A549 (cell line): ENCODE measurements at regions not wholly inside any gene's neighbourhood (a gene's known extent, or its start where the extent isn't known, plus 50 kb on each side); places are given as distances from the start of the nearest gene placed in this dataset.
A peak's percentile ranks its signal among the peaks of the same experiment; 100 is the strongest.
"Not testable (repeated sequence)": the region's sequence is repeated elsewhere in the genome, so short reads cannot be mapped to it uniquely, and the experiment has no call there.

Source experiments
- ATAC-seq, 2 experiments: fragments of 200-7000 bp in 1 of 2; fragments of >200 bp in 1 of 2; cut with Nextera tagmentation in 1 of 2; cut with Tn5 transposase in 1 of 2; 3 replicates each; pipeline versions ENCODE4 v1.8.0 to v1.9.1; 2018 to 2020; ENCODE audit warnings: mild to moderate bottlenecking in 1 of 2, moderate library complexity in 1 of 2
- CTCF ChIA-PET: fragments of 300-600 bp; sonication (Branson Sonifier 250); formaldehyde crosslinking; extraction: SDS; loops from one replicate; lab custom pipeline; 2021; ENCODE audit warnings: antibody characterized with exemption, inconsistent platforms; lab: Yijun Ruan, JAX
- POLR2A ChIA-PET: fragments of 350-600 bp; formaldehyde crosslinking; extraction: SDS; loops from one replicate; lab custom pipeline; 2021; ENCODE audit warnings: antibody characterized with exemption, inconsistent platforms; lab: Yijun Ruan, JAX
- DNase-seq, 2 experiments: peaks; one replicate each; pipeline versions ENCODE4 v3.0.0 to v3.0.0-alpha.2; 2011 to 2016; ENCODE audit warnings: low read depth in 1 of 2, low spot score in 1 of 2
- FAIRE-seq: peaks from 2 replicates; lab custom pipeline; 2011; peaks lifted over from hg19 to GRCh38; lab: Jason Lieb, UNC
- H3K27ac ChIP-seq, 2 experiments: fragments of >200 bp; sonication (Bioruptor Twin); formaldehyde crosslinking; 3 replicates each; pipeline ENCODE4 v1.5.1; 2016 to 2017
- H3K4me1 ChIP-seq: fragments of >200 bp; sonication (Bioruptor Twin); formaldehyde crosslinking; 3 replicates; pipeline ENCODE4 v1.6.1; 2016
- H3K4me2 ChIP-seq: fragments of >200 bp; sonication (Bioruptor Twin); formaldehyde crosslinking; 3 replicates; pipeline ENCODE4 v1.6.1; 2016
- H3K4me3 ChIP-seq: fragments of >200 bp; sonication (Bioruptor Twin); formaldehyde crosslinking; 3 replicates; pipeline ENCODE4 v1.5.1; 2016
- H3K9me3 ChIP-seq: fragments of >200 bp; sonication (Bioruptor Twin); formaldehyde crosslinking; 3 replicates; pipeline ENCODE4 v1.6.1; 2016
- CBX8 ChIP-seq: fragments of 200-600 bp; sonication (generic); IDR thresholded peaks from 2 replicates; pipeline ENCODE4 v1.6.1; 2016
- EHF ChIP-seq: fragments of 250-450 bp; sonication (Bioruptor Pico); IDR thresholded peaks from 2 replicates; pipeline ENCODE4 v1.5.0; 2020; ENCODE audit warnings: mild to moderate bottlenecking
- FOSL2 ChIP-seq, 2 experiments: fragments of 450-650 bp in 1 of 2; fragments of >200 bp in 1 of 2; sonication (Bioruptor Twin) in 1 of 2; formaldehyde crosslinking; IDR thresholded peaks; 2 replicates each; pipeline versions ENCODE4 v1.5.0 to v1.6.1; 2016 to 2020; ENCODE audit warnings: mild to moderate bottlenecking in 1 of 2, moderate library complexity in 1 of 2
- HDAC2 ChIP-seq: fragments of 200-600 bp; sonication (generic); IDR thresholded peaks from 2 replicates; pipeline ENCODE4 v1.6.1; 2016
- HEYL ChIP-seq: fragments of 250-450 bp; sonication (Bioruptor Pico); IDR thresholded peaks from 2 replicates; pipeline ENCODE4 v1.8.0; 2021; ENCODE audit warnings: mild to moderate bottlenecking, moderate library complexity
- HOXB13 ChIP-seq: fragments of 250-450 bp; sonication (Bioruptor Pico); IDR thresholded peaks from 2 replicates; pipeline ENCODE4 v1.5.0; 2020; ENCODE audit warnings: low read depth, mild to moderate bottlenecking, moderate library complexity
- HOXB5 ChIP-seq: fragments of 250-450 bp; sonication (Bioruptor Pico); IDR thresholded peaks from 2 replicates; pipeline ENCODE4 v1.5.0; 2020; ENCODE audit warnings: mild to moderate bottlenecking, moderate library complexity
- KDM1A ChIP-seq: fragments of 200-600 bp; sonication (generic); IDR thresholded peaks from 2 replicates; pipeline ENCODE4 v1.6.1; 2016; ENCODE audit warnings: low read depth, mild to moderate bottlenecking
- KDM5A ChIP-seq: fragments of 200-600 bp; sonication (generic); IDR thresholded peaks from 2 replicates; pipeline ENCODE4 v1.6.1; 2016; ENCODE audit warnings: antibody characterized with exemption, mild to moderate bottlenecking
- MAFK ChIP-seq: fragments of 450-650 bp; IDR thresholded peaks from 2 replicates; pipeline ENCODE4 v1.6.1; 2014; ENCODE audit not compliant: partially characterized antibody
- MAZ ChIP-seq: fragments of 150-350 bp; IDR thresholded peaks from 2 replicates; pipeline ENCODE4 v1.6.1; 2014; ENCODE audit warnings: antibody characterized with exemption, low read depth, low read length, borderline replicate concordance
- MYC ChIP-seq: IDR thresholded peaks from 2 replicates; pipeline ENCODE4 v1.6.1; 2012; ENCODE audit warnings: mild to moderate bottlenecking, inconsistent platforms, low read length, improper control_type of control experiment, borderline replicate concordance
- NR3C1 ChIP-seq: fragments of >200 bp; sonication (Bioruptor Twin); formaldehyde crosslinking; IDR thresholded peaks from 3 replicates; pipeline ENCODE4 v1.6.1; 2017
- RAD21 ChIP-seq, 2 experiments: fragments of >200 bp in 1 of 2; sonication (Bioruptor Twin) in 1 of 2; formaldehyde crosslinking in 1 of 2; IDR thresholded peaks in 1 of 2; conservative IDR thresholded peaks in 1 of 2; 2 replicates in 1 of 2; 3 replicates in 1 of 2; pipeline ENCODE4 v1.6.1; 2012 to 2018; ENCODE audit warnings: inconsistent platforms in 1 of 2
- RCOR1 ChIP-seq: fragments of 150-350 bp; IDR thresholded peaks from 2 replicates; pipeline ENCODE4 v1.6.1; 2014; ENCODE audit warnings: antibody characterized with exemption, low read length, low read depth
- RNF2 ChIP-seq: fragments of 200-600 bp; sonication (generic); IDR thresholded peaks from 2 replicates; pipeline ENCODE4 v1.6.1; 2016; ENCODE audit warnings: low read depth, mild to moderate bottlenecking, antibody characterized with exemption, moderate library complexity, borderline replicate concordance
- SMC3 ChIP-seq: fragments of >200 bp; sonication (Bioruptor Twin); formaldehyde crosslinking; IDR thresholded peaks from 3 replicates; pipeline ENCODE4 v1.6.1; 2018; ENCODE audit warnings: inconsistent platforms
- SREBF2 ChIP-seq: fragments of 450-650 bp; IDR thresholded peaks from 2 replicates; pipeline ENCODE4 v1.6.1; 2014; ENCODE audit warnings: mild to moderate bottlenecking, moderate library complexity
- TFCP2L1 ChIP-seq: fragments of 250-450 bp; sonication (Bioruptor Pico); IDR thresholded peaks from 2 replicates; pipeline ENCODE4 v1.5.0; 2021; ENCODE audit warnings: mild to moderate bottlenecking
- WGBS: methylation state at CpG from one replicate; pipeline ENCODE4 v1.1.6; 2017; ENCODE audit errors: missing lambda C conversion rate; 5-methylcytosine and 5-hydroxymethylcytosine counted together
- TF ChIP-seq, protein P1 (sequence below): fragments of >200 bp; sonication (Bioruptor Twin); formaldehyde crosslinking; IDR thresholded peaks from 3 replicates; pipeline ENCODE4 v1.5.1; 2016
- TF ChIP-seq, protein P2 (sequence below): IDR thresholded peaks from 2 replicates; pipeline ENCODE4 v1.6.1; 2012; ENCODE audit warnings: low read depth, borderline replicate concordance
- TF ChIP-seq, protein P3 (sequence below): fragments of >200 bp; sonication (Bioruptor Twin); formaldehyde crosslinking; IDR thresholded peaks from 2 replicates; pipeline ENCODE4 v1.6.1; 2016
- TF ChIP-seq, protein P4 (sequence below): IDR thresholded peaks from 2 replicates; pipeline ENCODE4 v1.6.1; 2012
- TF ChIP-seq, protein P5 (sequence below): fragments of 250-450 bp; sonication (Bioruptor Pico); IDR thresholded peaks from 2 replicates; pipeline ENCODE4 v1.5.0; 2020; ENCODE audit warnings: low read depth, mild to moderate bottlenecking, moderate library complexity

DNA sequence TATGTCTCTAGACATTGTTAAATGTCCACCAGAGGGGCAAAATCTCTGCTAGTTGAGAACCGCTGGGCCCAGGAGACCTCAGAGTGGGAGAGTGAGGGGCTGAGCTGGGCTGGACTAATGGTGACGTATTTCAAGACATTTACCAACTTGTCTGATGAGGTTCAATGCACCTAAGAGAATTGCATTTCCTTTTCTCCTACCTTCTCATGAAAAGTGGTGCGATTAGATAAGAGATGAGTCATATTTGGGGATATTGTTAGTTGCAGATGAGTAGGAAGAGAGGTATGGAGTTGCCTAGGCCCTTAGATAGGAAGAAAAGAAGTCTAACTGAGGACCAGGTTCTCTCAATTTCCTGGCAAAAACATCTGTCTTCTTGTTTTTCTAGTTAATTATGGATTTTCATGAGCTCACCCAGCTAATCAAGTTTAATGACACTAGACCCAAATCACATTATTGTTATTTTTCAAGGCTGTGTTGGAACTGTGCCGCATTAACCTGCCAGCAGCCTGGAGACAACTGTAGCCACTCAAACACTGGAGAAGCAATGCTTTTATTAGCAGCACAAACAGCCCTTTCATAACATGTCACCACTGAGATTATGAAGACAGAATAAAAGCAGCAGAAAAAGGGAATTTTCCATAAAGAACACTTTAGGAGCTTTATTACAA is 144.2 kb downstream of the PDCD6IP start:
- no peak for DNase-seq
- 71% methylated on average over 4 of the region's 4 CpGs for WGBS
- Histone ChIP-seq H3K9me3 (no peaks in the 10 kb centered on the region), H3K4me1 (no peaks in the 10 kb centered on the region), H3K4me3 (no peak overlapping the region), H3K4me2 (no peak overlapping the region), H3K27ac (no peak overlapping the region)
- ATAC-seq: no peak; a peak in 1 of 6 replicates
- POLR2A ChIA-PET: no interaction called here
- CTCF ChIA-PET: interaction anchor here (1.4 kb wide), 1 partner anchor 12 kb away, joined by 4 read pairs; no protein-coding TSS in a partner anchor
- TF ChIP-seq MYC (no peak), FOSL2 (IDR thresholded peaks at IDR 0.05) (no peak), FOSL2 (CRISPR knock-in tag; IDR thresholded peaks at IDR 0.05) (peak; percentile 22; the same call in 1 of the 2 replicates), RAD21 (conservative IDR thresholded peaks at IDR 0.05 in 1 of 2, IDR thresholded peaks at IDR 0.05 in 1 of 2) (no peak), TFCP2L1 (CRISPR knock-in tag) (no peak), HEYL (CRISPR knock-in tag) (no peak), KDM5A (no peak)
- no peak for FAIRE-seq

DNA sequence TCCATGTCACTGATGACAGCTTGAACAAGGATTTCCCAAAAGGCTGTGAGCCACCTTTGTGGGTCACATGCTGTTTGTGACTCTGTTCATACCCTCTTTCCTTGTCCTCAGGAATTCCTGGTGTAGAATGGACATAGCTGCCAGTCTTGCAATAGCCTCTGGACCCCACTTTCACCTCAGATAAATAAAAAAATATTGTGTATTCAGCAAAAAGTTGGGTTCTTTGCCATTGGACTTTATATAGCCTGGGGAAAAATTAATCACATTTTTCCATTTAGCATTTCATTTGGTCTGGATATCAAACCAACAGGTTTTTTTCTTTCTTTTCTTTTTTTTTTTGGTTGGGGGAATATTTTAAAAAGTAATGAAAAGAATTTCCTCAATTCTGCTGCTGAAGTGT is 144.8 kb downstream of the PDCD6IP start:
- Histone ChIP-seq H3K27ac (no peak overlapping the region), H3K4me3 (no peak overlapping the region), H3K4me2 (no peak overlapping the region), H3K4me1 (no peaks in the 10 kb centered on the region), H3K9me3 (no peaks in the 10 kb centered on the region)
- DNase-seq (no peak), FAIRE-seq (no peak), ATAC-seq (no peak)
- POLR2A ChIA-PET: no interaction called here
- TF ChIP-seq MAZ (no peak), HDAC2 (no peak), SMC3 (no peak), MAFK (peak; percentile 60), HOXB5 (CRISPR knock-in tag) (no peak), KDM1A (no peak)
- CTCF ChIA-PET: interaction anchor here (1.4 kb wide), 1 partner anchor 12 kb away, joined by 4 read pairs; no protein-coding TSS in a partner anchor

DNA sequence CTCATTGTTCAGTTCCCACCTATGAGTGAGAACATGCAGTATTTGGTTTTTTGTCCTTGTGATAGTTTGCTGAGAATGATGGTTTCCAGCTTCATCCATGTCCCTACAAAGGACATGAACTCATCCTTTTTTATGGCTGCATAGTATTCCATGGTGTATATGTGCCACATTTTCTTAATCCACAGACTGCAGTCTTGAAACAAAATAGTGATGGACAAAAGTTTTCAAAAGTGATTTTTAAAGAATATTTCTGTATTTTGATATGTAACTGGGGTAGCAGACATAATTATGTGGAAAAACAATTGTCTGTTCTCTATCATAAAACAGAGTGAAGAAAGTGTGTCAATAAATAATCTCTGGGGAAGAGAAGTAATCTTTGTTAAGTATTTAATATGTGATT is 148.2 kb downstream of the PDCD6IP start:
- H3K27ac ChIP-seq, H3K4me2 ChIP-seq, CTCF ChIA-PET, H3K9me3 ChIP-seq, H3K4me3 ChIP-seq, FAIRE-seq, ATAC-seq, DNase-seq, POLR2A ChIA-PET, H3K4me1 ChIP-seq: not testable (repeated sequence)

DNA sequence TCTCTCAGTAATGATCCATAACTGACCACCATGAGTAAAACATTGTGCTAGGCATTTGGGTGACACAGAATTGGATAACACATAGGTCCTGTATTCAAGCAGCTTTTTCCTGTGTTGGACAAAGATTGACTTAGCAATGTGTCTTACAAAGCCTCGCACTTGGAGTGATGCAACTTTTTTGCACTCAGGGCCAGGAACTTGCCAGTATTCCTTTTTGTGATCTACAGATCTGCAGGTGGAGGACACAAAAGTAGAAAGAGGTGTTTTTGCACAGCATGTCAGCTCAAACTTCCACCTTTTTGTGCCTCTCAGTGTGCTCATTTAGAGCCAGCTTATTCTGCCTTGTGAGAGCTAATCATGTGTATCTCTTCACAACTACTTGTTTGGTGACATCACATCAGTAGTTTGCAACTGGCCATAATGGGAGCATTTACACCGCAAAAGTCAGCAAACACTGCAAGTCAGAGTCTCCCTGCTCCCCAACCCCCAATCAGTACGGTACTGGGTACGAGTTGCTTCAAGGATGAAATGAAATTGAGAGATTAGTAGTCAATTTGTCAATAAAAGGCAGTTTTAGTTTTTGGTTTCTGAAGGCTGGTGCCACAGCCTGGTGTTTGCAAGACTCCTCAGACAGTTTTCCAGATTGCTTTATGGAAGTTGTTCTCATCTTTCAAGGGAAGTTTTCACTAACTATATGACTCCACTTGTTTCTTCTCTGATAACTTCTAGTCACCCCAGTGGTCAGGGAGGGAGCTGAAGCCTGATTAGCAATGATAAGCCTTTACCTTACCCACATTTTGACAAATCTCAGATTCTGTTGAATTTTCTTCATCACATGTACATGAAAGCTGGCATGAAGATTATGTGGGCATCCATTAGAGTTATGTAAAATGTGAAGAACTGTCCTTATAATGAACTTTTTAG is 149.1 kb downstream of the PDCD6IP start:
- Histone ChIP-seq H3K9me3 (no peaks in the 10 kb centered on the region), H3K27ac (no peak overlapping the region), H3K4me2 (no peak overlapping the region), H3K4me1 (no peaks in the 10 kb centered on the region), H3K4me3 (no peak overlapping the region)
- POLR2A ChIA-PET: no interaction called here
- DNase-seq: no peak
- CTCF ChIA-PET: interaction anchor here (0.6 to 0.7 kb wide), 2 partner anchors 24 to 736 kb away, joined by 3 read pairs; no protein-coding TSS in a partner anchor
- FAIRE-seq: no peak
- no peak for ATAC-seq
- 33% methylated on average over 4 of the region's 4 CpGs for WGBS
- TF ChIP-seq HOXB13 (CRISPR knock-in tag) (no peak), SREBF2 (no peak), NR3C1 (no peak), FOSL2 (IDR thresholded peaks at IDR 0.05) (no peak), FOSL2 (CRISPR knock-in tag; IDR thresholded peaks at IDR 0.05) (no peak), RAD21 (conservative IDR thresholded peaks at IDR 0.05 in 1 of 2, IDR thresholded peaks at IDR 0.05 in 1 of 2) (no peak), RNF2 (no peak), CBX8 (no peak), EHF (CRISPR knock-in tag) (no peak), MYC (no peak), RCOR1 (no peak)
- TF ChIP-seq, protein P1, sequence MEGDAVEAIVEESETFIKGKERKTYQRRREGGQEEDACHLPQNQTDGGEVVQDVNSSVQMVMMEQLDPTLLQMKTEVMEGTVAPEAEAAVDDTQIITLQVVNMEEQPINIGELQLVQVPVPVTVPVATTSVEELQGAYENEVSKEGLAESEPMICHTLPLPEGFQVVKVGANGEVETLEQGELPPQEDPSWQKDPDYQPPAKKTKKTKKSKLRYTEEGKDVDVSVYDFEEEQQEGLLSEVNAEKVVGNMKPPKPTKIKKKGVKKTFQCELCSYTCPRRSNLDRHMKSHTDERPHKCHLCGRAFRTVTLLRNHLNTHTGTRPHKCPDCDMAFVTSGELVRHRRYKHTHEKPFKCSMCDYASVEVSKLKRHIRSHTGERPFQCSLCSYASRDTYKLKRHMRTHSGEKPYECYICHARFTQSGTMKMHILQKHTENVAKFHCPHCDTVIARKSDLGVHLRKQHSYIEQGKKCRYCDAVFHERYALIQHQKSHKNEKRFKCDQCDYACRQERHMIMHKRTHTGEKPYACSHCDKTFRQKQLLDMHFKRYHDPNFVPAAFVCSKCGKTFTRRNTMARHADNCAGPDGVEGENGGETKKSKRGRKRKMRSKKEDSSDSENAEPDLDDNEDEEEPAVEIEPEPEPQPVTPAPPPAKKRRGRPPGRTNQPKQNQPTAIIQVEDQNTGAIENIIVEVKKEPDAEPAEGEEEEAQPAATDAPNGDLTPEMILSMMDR: no peak
- TF ChIP-seq, protein P2, sequence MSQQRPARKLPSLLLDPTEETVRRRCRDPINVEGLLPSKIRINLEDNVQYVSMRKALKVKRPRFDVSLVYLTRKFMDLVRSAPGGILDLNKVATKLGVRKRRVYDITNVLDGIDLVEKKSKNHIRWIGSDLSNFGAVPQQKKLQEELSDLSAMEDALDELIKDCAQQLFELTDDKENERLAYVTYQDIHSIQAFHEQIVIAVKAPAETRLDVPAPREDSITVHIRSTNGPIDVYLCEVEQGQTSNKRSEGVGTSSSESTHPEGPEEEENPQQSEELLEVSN: no peak
- TF ChIP-seq, protein P3, sequence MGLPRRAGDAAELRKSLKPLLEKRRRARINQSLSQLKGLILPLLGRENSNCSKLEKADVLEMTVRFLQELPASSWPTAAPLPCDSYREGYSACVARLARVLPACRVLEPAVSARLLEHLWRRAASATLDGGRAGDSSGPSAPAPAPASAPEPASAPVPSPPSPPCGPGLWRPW: no peak
- TF ChIP-seq, protein P4, sequence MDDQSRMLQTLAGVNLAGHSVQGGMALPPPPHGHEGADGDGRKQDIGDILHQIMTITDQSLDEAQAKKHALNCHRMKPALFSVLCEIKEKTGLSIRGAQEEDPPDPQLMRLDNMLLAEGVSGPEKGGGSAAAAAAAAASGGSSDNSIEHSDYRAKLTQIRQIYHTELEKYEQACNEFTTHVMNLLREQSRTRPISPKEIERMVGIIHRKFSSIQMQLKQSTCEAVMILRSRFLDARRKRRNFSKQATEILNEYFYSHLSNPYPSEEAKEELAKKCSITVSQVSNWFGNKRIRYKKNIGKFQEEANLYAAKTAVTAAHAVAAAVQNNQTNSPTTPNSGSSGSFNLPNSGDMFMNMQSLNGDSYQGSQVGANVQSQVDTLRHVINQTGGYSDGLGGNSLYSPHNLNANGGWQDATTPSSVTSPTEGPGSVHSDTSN: no peak
- TF ChIP-seq, protein P5, sequence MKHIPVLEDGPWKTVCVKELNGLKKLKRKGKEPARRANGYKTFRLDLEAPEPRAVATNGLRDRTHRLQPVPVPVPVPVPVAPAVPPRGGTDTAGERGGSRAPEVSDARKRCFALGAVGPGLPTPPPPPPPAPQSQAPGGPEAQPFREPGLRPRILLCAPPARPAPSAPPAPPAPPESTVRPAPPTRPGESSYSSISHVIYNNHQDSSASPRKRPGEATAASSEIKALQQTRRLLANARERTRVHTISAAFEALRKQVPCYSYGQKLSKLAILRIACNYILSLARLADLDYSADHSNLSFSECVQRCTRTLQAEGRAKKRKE (CRISPR knock-in tag): no peak
